IMR-90 (cell line): ENCODE measurements at regions not wholly inside any gene's neighbourhood (a gene's known extent, or its start where the extent isn't known, plus 50 kb on each side); places are given as distances from the start of the nearest gene placed in this dataset.

ENCODE experiments used
- ATAC-seq: fragments of 200-7000 bp; cut with Tn5 transposase; 2 replicates; pipeline ENCODE4 v1.9.1; 2020; ENCODE audit warnings: low read depth, mild to moderate bottlenecking, moderate library complexity
- BruUV-seq: library from RNA; stranded (reverse); fragments of 400-500 nt; replicated peaks from 2 replicates; lab custom pipeline; 2021; lab: Mats Ljungman, UMichigan
- CTCF ChIA-PET: fragments of 300-600 bp; formaldehyde crosslinking; extraction: SDS; loops from one replicate; lab custom pipeline; 2021; ENCODE audit warnings: antibody characterized with exemption; lab: Yijun Ruan, JAX
- POLR2A ChIA-PET: fragments of 300-600 bp; sonication (Branson Sonifier 250); formaldehyde crosslinking; loops from one replicate; lab custom pipeline; 2022; ENCODE audit warnings: antibody characterized with exemption; ENCODE audit not compliant: unreplicated experiment; lab: Charles Lee
- DNase-seq: peaks from one replicate; pipeline ENCODE4 v3.0.0; 2013
- H2AFZ ChIP-seq: replicated peaks from 2 replicates; pipeline ENCODE3; 2013; ENCODE audit warnings: low read length, mild to moderate bottlenecking; ENCODE audit not compliant: poor library complexity
- H2AK5ac ChIP-seq: 2 replicates; pipeline ENCODE4 v1.6.1; 2013; ENCODE audit warnings: low read depth, low read length, inconsistent platforms
- H2AK9ac ChIP-seq: replicated peaks from 2 replicates; pipeline ENCODE3; 2013; ENCODE audit warnings: mild to moderate bottlenecking, low read depth, low read length, moderate library complexity; ENCODE audit not compliant: poor library complexity
- H2BK120ac ChIP-seq: 2 replicates; pipeline ENCODE4 v1.6.1; 2013; ENCODE audit warnings: low read depth, low read length, inconsistent platforms
- H2BK15ac ChIP-seq: 3 replicates; pipeline ENCODE4 v1.6.1; 2013; ENCODE audit warnings: low read depth, low read length, inconsistent platforms
- H2BK20ac ChIP-seq: 2 replicates; pipeline ENCODE4 v1.6.1; 2013; ENCODE audit warnings: low read depth, mild to moderate bottlenecking, inconsistent platforms, low read length, moderate library complexity
- H2BK5ac ChIP-seq: 2 replicates; pipeline ENCODE4 v1.6.1; 2013; ENCODE audit warnings: mild to moderate bottlenecking, low read depth, low read length, inconsistent platforms; ENCODE audit not compliant: poor library complexity, severe bottlenecking
- H3K14ac ChIP-seq: replicated peaks from 2 replicates; pipeline ENCODE4 v1.6.1; 2013; ENCODE audit warnings: low read depth, low read length, inconsistent platforms
- H3K18ac ChIP-seq: 2 replicates; pipeline ENCODE4 v1.6.1; 2013; ENCODE audit warnings: low read depth, low read length, control low read depth
- H3K23ac ChIP-seq: 2 replicates; pipeline ENCODE4 v1.6.1; 2013; ENCODE audit warnings: low read depth, low read length, inconsistent platforms
- H3K27ac ChIP-seq: 2 replicates; pipeline ENCODE4 v1.5.1; 2013; ENCODE audit warnings: mild to moderate bottlenecking, control low read depth, low read length; ENCODE audit not compliant: insufficient read depth
- H3K27me3 ChIP-seq: 2 replicates; pipeline ENCODE4 v1.6.1; 2013; ENCODE audit warnings: low read length; ENCODE audit not compliant: control insufficient read depth, insufficient read depth
- H3K36me3 ChIP-seq: 2 replicates; pipeline ENCODE4 v1.6.1; 2013; ENCODE audit warnings: low read length, mixed read lengths; ENCODE audit not compliant: control insufficient read depth, insufficient read depth
- H3K4ac ChIP-seq: 2 replicates; pipeline ENCODE4 v1.6.1; 2013; ENCODE audit warnings: low read depth, low read length, inconsistent platforms
- H3K4me1 ChIP-seq: 2 replicates; pipeline ENCODE4 v1.6.1; 2013; ENCODE audit warnings: low read length, mixed read lengths; ENCODE audit not compliant: control insufficient read depth, insufficient read depth
- H3K4me2 ChIP-seq: 2 replicates; pipeline ENCODE4 v1.6.1; 2013; ENCODE audit warnings: low read depth, mild to moderate bottlenecking, control low read depth, low read length, moderate library complexity
- H3K4me3 ChIP-seq: 2 replicates; pipeline ENCODE4 v1.5.1; 2013; ENCODE audit warnings: low read depth, mild to moderate bottlenecking, control low read depth, low read length, moderate library complexity; ENCODE audit not compliant: insufficient read depth
- H3K56ac ChIP-seq: 2 replicates; pipeline ENCODE4 v1.6.1; 2013; ENCODE audit warnings: low read length, inconsistent platforms; ENCODE audit not compliant: insufficient read depth; ENCODE audit errors: extremely low read depth
- H3K79me1 ChIP-seq, 2 experiments: 2 replicates each; pipeline ENCODE4 v1.6.1; 2013; ENCODE audit warnings: low read length in 2 of 2, inconsistent platforms in 1 of 2, low read depth in 1 of 2
- H3K9ac ChIP-seq: 2 replicates; pipeline ENCODE4 v1.6.1; 2013; ENCODE audit warnings: low read depth, low read length, control low read depth
- H3K9me1 ChIP-seq: 2 replicates; pipeline ENCODE4 v1.6.1; 2013; ENCODE audit warnings: low read length, inconsistent platforms; ENCODE audit not compliant: insufficient read depth
- H3K9me3 ChIP-seq: 2 replicates; pipeline ENCODE4 v1.6.1; 2013; ENCODE audit warnings: low read length; ENCODE audit not compliant: control insufficient read depth, insufficient read depth
- H4K20me1 ChIP-seq: 2 replicates; pipeline ENCODE4 v1.6.1; 2013; ENCODE audit warnings: low read length, inconsistent platforms; ENCODE audit not compliant: insufficient read depth
- H4K5ac ChIP-seq: 2 replicates; pipeline ENCODE4 v1.6.1; 2013; ENCODE audit warnings: mild to moderate bottlenecking, low read depth, low read length, control low read depth
- H4K8ac ChIP-seq, 2 experiments: 2 replicates each; pipeline ENCODE4 v1.6.1; 2013; ENCODE audit warnings: low read depth in 2 of 2, low read length in 2 of 2, control low read depth in 1 of 2, inconsistent platforms in 1 of 2
- H4K91ac ChIP-seq: 2 replicates; pipeline ENCODE4 v1.6.1; 2013; ENCODE audit warnings: low read depth, low read length, inconsistent platforms; ENCODE audit not compliant: insufficient read depth
- BHLHE40 ChIP-seq: fragments of 150-350 bp; IDR thresholded peaks from 2 replicates; pipeline ENCODE4 v1.6.1; 2016; ENCODE audit warnings: mild to moderate bottlenecking, low read depth, low read length
- CEBPB ChIP-seq: IDR thresholded peaks from 2 replicates; pipeline ENCODE4 v1.6.1; 2012; ENCODE audit warnings: low read depth, low read length, improper control_type of control experiment
- CHD1 ChIP-seq: IDR thresholded peaks from 2 replicates; pipeline ENCODE4 v1.6.1; 2012; ENCODE audit warnings: low read depth, low read length, improper control_type of control experiment
- CTCF ChIP-seq: conservative IDR thresholded peaks from 2 replicates; pipeline ENCODE4 v1.5.1; 2012; ENCODE audit warnings: mild to moderate bottlenecking, low read depth, low read length, improper control_type of control experiment
- ELK1 ChIP-seq: fragments of 150-350 bp; IDR thresholded peaks from 2 replicates; pipeline ENCODE4 v1.6.1; 2016; ENCODE audit warnings: low read depth, mild to moderate bottlenecking, low read length, moderate library complexity, borderline replicate concordance
- FOS ChIP-seq: fragments of 150-350 bp; IDR thresholded peaks from 2 replicates; pipeline ENCODE4 v1.6.1; 2016; ENCODE audit warnings: low read depth, low read length
- MAFK ChIP-seq: IDR thresholded peaks from 2 replicates; pipeline ENCODE4 v1.6.1; 2012; ENCODE audit warnings: low read depth, low read length, improper control_type of control experiment
- MAZ ChIP-seq: IDR thresholded peaks from 2 replicates; pipeline ENCODE4 v1.6.1; 2012; ENCODE audit warnings: low read depth, mild to moderate bottlenecking, low read length, improper control_type of control experiment, moderate library complexity, borderline replicate concordance
- MXI1 ChIP-seq: IDR thresholded peaks from 2 replicates; pipeline ENCODE4 v1.6.1; 2012; ENCODE audit warnings: low read depth, mild to moderate bottlenecking, low read length, moderate library complexity, borderline replicate concordance
- NFE2L2 ChIP-seq: fragments of 150-350 bp; IDR thresholded peaks from 2 replicates; pipeline ENCODE4 v1.6.1; 2016; ENCODE audit warnings: low read depth, mild to moderate bottlenecking, low read length
- POLR2A ChIP-seq: IDR thresholded peaks from 2 replicates; pipeline ENCODE4 v1.6.1; 2012; ENCODE audit warnings: mild to moderate bottlenecking, low read depth, low read length
- RAD21 ChIP-seq: IDR thresholded peaks from 2 replicates; pipeline ENCODE4 v1.6.1; 2012; ENCODE audit warnings: low read length, improper control_type of control experiment
- RCOR1 ChIP-seq: IDR thresholded peaks from 2 replicates; pipeline ENCODE4 v1.6.1; 2012; ENCODE audit warnings: mild to moderate bottlenecking, low read length, improper control_type of control experiment; ENCODE audit not compliant: insufficient replicate concordance
- RFX5 ChIP-seq: IDR thresholded peaks from 2 replicates; pipeline ENCODE4 v1.8.0; 2012; ENCODE audit warnings: low read depth, mild to moderate bottlenecking, low read length, moderate library complexity
- SMC3 ChIP-seq: fragments of 150-350 bp; IDR thresholded peaks from 2 replicates; pipeline ENCODE4 v1.6.1; 2016; ENCODE audit warnings: low read depth, mild to moderate bottlenecking, antibody characterized with exemption, low read length, moderate library complexity
- USF2 ChIP-seq: fragments of 150-350 bp; IDR thresholded peaks from 2 replicates; pipeline ENCODE4 v1.6.1; 2017; ENCODE audit warnings: mild to moderate bottlenecking, antibody characterized with exemption, low read length, low read depth
- WGBS, 2 experiments: methylation state at CpG; one replicate each; pipeline versions ENCODE4 v1.1.5 to v1.1.7; 2013; ENCODE audit warnings: missing lambda C conversion rate in 2 of 2; ENCODE audit not compliant: insufficient read length in 1 of 2; ENCODE audit errors: extremely low coverage in 2 of 2; 5-methylcytosine and 5-hydroxymethylcytosine counted together
- dilution Hi-C: fragments of 300-500 bp; cut with HindIII; formaldehyde crosslinking; loops from one replicate; pipeline ENCODE4 v1.14.3; 2018; ENCODE audit warnings: low sequenced_read_pairs; ENCODE audit not compliant: unreplicated experiment
- in situ Hi-C: fragments of 300-500 bp; cut with MboI; formaldehyde crosslinking; loops from 3 replicates; pipeline ENCODE4 v1.14.3; 2019; ENCODE audit warnings: low sequenced_read_pairs, inconsistent platforms, mixed read lengths
- intact Hi-C: fragments of 100-400 bp; cut with micrococcal nuclease; formaldehyde crosslinking; loops from 2 replicates; pipeline ENCODE4 v1.10.0; 2022

GRCh38 chr12:107537464-107538119, 148.0 kb upstream of the PWP1 start:
- Histone ChIP-seq H3K79me1 (no peaks in the 10 kb centered on the region), H3K56ac (no peak overlapping the region), H2BK20ac (no peak overlapping the region), H3K9me3 (no peaks in the 10 kb centered on the region), H3K18ac (no peak overlapping the region), H2BK120ac (no peak overlapping the region), H2AFZ (no peak overlapping the region), H2AK5ac (no peak overlapping the region; the same call in 1 of the 2 replicates), H3K4me2 (no peak overlapping the region), H3K4ac (no peak overlapping the region), H4K8ac (no peak overlapping the region), H3K4me1 (no peaks in the 10 kb centered on the region; the same call in 1 of the 2 replicates), H4K20me1 (no peaks in the 10 kb centered on the region), H4K91ac (no peak overlapping the region), H2BK5ac (no peak overlapping the region), H3K23ac (no peak overlapping the region), H3K9ac (no peak overlapping the region), H3K27ac (no peak overlapping the region), H3K14ac (no peak overlapping the region), H3K36me3 (no peaks in the 10 kb centered on the region), H2AK9ac (no peak overlapping the region), H3K27me3 (no peaks in the 10 kb centered on the region), H4K5ac (no peak overlapping the region), H3K4me3 (no peak overlapping the region), H3K9me1 (no peaks in the 10 kb centered on the region), H2BK15ac (no peak overlapping the region)
- TF ChIP-seq NFE2L2 (no peak), CHD1 (no peak), RAD21 (no peak), MAFK (no peak), MXI1 (no peak), USF2 (no peak), SMC3 (no peak), MAZ (no peak), RFX5 (no peak), CTCF (no peak), FOS (no peak), RCOR1 (no peak), POLR2A (no peak), ELK1 (no peak), BHLHE40 (no peak), CEBPB (no peak)
- dilution Hi-C loops (no loop called here), intact Hi-C loops (no loop called here), in situ Hi-C loops (no loop called here)
- POLR2A ChIA-PET, result no interaction called here
- DNase-seq (no peak), ATAC-seq (no peak)
- BruUV-seq, result no TSS peak
- CTCF ChIA-PET, result no interaction called here
- 91% methylated on average over 4 of the region's 5 CpGs; no CpG with 5 or more reads in 1 of the 2 experiments for WGBS, 2 experiments
